HuH-7 (cell line): ENCODE measurements at regions not wholly inside any gene's neighbourhood (a gene's known extent, or its start where the extent isn't known, plus 50 kb on each side); places are given as distances from the start of the nearest gene placed in this dataset.

Experiments used
- DNase-seq: peaks from one replicate; pipeline ENCODE4 v3.0.0; 2011; ENCODE audit warnings: low spot score

DNA sequence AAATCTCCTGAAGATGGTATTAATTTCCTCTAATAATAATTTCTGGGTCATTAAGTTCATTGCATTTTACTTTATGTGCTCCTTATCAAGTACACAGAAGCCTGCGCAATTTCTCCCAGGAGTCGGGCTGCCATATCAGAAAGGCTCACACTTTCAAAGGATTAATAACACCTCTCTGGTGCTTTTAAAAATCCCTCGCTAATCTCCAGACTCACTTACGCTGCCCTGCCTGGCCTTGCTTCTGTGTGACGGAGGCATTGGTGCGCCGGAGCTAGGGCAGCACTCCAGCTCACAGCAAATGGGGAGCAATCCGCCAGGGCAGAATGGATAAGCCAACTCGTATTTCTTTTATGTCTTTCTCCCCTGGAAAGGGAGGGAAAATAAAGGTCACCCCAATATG, 300.8 kb downstream of the EFNB2 start:
- DNase-seq, result no peak

DNA sequence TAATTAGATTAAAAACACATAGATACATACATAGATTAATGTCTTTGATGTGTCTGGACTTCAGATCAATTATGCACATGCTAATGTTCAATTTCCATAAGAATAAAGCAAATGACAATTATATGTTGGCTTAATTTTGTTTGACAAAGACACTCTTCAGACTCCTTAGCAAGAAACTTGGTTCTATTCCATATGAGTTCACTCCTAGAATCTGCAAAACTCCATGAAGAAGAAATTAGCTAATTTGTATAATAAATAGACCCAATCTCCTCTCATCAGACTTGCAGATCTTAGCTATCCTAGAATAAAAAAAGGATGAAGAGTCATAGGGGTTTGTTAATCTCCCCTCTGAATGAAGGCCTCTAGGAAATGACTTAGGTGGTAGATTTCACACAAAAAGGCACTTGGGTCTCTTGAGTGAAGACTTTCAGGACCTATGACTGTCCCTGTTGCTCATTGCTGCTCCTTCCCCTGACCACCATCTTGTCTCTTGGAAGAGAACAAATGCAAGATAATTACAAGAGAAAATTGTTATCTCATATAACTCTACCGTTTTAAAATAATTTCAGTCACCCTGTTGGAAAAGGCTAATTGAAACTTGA, 302.2 kb downstream of the EFNB2 start:
- no peak for DNase-seq

GRCh38 chr13:106232681-106233080, 302.8 kb downstream of the EFNB2 start:
- DNase-seq, result no peak

DNA sequence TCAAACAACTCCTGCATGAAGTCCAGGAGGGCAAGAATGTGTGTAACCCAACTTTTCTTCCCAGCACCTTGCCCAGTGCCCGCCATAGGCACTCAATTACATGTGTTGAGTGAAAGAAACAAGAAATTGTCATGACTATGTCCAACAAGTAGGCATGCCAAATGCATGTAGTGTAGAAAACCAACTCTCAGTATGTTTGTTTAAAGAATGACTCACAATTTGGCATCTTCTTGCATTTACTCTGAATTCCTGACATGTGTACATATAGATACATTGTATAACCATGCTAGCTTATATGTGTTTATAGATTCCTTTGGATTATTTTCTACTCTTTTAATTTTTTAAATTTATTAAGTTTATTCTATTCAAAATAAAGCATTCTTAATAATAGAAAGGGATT, 305.0 kb downstream of the EFNB2 start:
- no peak for DNase-seq

- DNase-seq, result no peak
Observed at GRCh38 chr13:106225126-106225525, 310.3 kb downstream of the EFNB2 start.

DNA sequence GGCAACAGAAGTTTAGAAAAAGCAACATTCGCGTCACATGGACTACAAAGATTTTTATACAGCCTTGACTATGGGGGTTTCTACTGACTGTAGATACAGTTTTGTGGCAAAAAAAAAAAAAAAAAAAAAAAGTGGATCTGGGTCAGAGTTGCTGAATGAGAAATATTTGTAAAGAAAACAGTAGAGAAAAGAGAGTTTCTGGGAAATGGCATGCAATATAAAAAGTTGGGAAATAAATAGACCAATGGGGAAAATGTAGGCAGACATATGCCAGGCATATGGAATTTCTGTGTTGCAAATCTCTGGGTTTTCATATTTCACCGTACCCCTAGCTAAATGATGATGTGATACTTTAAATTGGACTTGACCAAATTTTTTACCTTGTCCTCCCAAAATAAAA, 315.3 kb downstream of the EFNB2 start:
- DNase-seq, result no peak

DNA sequence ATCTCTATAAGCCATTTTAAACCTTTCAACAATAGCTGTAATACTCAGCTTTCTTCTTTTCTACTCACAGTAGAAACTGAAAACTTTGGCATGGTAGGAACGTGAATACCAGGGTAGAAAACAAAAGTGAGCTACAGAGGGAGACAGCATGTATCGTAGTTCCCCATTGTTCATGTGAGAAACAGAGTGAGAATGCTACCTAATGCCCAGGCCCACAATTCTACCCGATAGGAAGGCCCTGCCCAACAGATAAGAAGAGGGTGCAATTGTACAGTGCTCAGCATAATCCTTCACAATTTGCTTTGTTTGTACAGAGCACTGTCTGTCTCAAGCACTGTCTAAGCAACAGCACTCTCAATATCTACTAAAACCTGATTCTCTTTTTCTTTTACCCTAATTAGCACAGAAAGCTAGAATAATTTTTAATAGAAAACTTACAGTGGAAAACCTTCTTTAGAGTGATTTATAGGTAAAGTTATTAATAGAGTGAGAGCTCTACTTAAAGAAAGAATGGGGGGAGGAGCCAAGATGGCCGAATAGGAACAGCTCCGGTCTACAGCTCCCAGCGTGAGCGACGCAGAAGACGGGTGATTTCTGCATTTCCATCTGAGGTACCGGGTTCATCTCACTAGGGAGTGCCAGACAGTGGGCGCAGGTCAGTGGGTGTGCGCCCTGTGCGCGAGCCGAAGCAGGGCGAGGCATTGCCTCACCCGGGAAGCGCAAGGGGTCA, 322.3 kb downstream of the EFNB2 start:
- no peak for DNase-seq

GRCh38 chr13:106212386-106213010, 323.0 kb downstream of the EFNB2 start:
- DNase-seq, result no peak

DNA sequence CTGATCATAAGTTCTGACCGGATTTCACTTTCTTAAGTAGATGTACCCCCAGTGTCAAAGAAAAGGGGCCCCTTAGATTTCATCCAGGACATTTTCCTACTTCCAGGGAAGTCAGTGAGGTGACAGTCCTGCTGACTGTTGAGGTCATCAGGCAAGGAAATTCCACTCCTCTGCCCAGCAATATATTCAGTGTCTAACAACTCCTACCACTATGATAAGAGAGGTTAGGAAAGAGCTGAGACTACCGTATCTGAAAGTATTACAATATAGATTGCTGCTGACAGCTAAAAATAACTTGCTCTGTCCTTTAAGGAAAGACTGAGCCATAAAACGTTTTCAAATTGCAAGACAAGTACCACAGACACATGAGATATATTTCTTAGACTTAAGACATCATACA, 325.1 kb downstream of the EFNB2 start:
- DNase-seq, result no peak

- no peak for DNase-seq
Observed at GRCh38 chr13:106205871-106206270, 329.6 kb downstream of the EFNB2 start.

DNA sequence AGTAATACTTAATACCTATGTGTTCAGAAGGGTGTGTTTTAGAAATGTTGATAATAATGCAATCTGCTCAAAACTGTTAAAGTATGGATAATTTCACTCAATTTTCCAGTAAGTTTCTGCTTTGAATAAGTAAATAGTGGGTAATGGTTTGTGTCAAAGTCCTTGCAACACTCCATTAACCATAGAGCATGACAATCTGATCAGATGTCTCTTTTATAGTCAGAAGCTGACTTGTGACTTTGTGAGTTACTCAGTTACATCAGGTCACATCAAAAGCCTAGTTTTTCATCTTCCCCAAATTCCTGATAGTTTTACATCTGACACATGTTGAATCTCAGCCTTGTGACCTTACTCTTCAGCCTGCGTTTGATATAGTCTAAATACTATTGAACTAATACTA, 338.0 kb downstream of the EFNB2 start:
- DNase-seq, result no peak

DNA sequence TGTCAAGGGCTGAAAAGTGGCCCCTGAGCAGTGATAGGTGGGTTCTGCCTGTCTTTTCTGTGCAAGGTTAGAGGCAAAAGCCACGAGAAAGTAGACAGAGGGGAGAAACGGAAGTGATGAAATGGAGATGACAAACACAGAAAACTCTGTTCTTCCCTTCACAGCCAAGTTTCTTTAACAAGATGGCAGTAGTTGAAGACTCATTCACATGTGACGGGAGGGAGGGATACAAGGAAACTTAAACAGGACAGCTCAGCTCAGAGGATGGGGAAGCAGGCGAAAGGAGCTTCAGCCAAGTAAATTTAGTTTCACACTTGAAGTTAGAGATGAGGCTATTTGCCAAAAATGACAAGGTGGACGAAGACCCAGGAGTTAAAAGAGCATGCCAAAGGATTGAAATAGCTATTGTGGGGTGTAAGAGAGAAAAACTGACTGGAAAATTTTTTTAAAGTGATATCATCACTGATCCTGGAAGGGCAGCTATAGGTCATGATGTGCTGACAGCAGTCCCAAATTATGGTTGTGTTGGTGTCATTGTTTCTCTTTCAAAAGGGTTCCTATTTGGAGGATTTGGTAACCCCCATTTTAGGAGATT, 347.9 kb downstream of the EFNB2 start:
- no peak for DNase-seq

DNA sequence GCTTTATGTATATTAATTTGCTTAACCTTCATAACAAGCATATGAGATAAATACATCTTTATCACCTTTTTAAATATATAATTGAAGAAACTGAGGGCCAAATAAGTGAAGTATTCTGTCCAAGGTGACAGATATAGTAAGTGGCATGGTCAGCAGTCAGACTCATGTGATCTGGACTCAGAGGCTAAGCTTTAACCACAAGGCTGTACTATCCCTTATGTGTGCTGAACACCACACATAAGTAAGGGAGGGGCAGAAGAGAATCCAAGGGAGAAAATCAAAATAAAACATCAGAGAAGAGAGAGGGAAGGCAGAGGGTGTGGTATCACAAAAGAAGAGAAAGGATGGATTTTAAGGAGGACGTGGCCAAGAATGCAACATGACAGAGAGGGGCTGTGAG, 348.4 kb downstream of the EFNB2 start:
- no peak for DNase-seq

GRCh38 chr13:106186366-106187030, 349.0 kb downstream of the EFNB2 start:
- DNase-seq, result no peak

- no peak for DNase-seq
Observed at GRCh38 chr13:106184790-106185189, 350.7 kb downstream of the EFNB2 start.

DNA sequence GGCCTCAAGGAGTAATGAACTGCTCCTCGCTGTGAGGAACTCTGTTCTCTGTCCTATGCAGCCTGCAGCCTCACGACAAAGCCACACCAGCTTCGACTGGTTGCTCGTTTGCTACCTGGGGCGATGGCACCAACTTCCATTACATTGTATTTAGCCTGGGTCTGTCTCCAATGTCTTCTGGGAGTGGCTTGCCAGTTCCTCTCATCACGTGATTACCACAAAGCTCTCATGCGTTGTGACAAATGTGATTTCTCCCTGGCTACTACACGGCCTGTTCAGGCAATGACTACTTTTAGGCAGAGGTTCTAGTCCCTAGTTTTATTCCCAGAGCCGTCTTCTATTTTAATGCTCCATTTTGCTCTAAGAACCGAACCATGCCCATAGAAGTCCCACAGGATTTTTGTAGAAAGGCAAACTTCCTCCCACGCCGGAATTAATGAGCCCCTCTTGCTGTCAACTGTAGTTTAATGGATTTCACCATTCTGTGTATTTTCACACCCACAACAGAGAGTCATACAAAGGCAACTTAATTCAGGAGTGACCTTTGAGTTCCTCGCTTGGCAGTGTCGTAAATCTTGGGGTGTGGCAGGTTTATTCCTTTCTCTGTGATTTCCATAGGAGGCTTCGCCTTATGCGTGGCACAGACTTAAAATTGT, 351.9 kb downstream of the EFNB2 start:
- peak; percentile 15 for DNase-seq

DNA sequence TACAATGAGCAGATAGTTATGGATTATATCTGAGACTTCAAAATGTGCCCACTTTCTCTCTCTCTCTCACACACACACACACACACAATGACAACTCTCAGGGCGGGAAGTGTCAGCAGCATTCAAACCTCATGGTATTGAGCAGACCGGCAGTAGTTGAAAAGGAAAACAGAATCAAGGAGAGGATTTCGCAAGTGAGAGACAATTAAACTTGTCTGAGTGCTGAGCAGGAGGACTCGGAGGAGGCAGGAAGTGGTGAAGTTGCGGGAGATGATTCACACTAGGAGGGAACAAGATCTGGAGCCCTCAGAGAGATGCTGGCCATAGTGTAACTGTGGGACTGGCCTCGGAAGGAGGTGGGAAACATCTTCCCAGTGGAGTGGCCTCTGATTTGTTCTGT, 353.1 kb downstream of the EFNB2 start:
- DNase-seq, result no peak

GRCh38 chr13:106178816-106179215, 356.6 kb downstream of the EFNB2 start:
- no peak for DNase-seq

DNA sequence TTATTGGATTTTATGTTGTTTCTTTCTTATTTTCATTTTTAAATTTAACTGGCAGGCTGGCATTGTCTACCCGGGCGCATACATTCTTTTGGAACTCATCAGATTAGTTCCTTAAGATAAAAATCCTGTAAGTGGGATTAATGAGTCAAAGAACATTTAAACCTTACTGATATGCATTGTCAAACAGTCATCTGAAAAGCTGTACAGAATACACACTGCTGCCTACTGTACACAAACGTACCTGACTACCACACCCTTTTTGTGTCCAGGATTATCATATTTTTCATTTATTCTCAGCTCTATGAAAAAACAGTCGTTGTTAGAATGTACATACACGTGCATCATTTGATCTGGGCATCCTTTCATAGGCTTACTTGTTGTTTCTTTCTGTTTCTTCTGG, 358.3 kb downstream of the EFNB2 start:
- DNase-seq, result no peak

DNA sequence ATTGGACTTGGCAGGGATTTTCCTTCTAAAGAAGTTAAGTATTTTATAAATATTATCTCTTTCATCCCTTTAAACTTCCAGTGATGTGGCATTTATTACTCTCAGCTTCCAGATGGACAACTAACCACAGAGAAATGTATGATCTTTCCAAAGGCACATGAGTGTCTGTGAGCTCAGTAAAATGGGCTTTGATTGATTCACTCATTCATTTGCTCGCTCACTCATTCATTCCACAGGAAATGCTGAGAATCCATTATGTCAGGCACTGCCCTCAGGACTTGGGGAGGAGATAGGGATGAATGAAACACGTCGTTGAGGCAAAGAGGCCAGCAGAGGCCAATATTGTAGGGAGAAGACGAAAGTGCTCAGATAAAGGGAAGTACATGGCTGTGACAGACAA, 359.3 kb downstream of the EFNB2 start:
- DNase-seq, result no peak

GRCh38 chr13:106173891-106174610, 361.4 kb downstream of the EFNB2 start:
- no peak for DNase-seq
